Stimulated activated CD8-positive, alpha-beta memory T cell treated with anti-CD3 and anti-CD28 coated beads, Interleukin-15, amount 100 ng/mL, for 1 hour (primary cell): ENCODE measurements at regions not wholly inside any gene's neighbourhood (a gene's known extent, or its start where the extent isn't known, plus 50 kb on each side); places are given as distances from the start of the nearest gene placed in this dataset.

Experiments
- DNase-seq: peaks from one replicate; pipeline ENCODE4 v3.0.0-alpha.2; 2020; ENCODE audit warnings: low read depth

DNA sequence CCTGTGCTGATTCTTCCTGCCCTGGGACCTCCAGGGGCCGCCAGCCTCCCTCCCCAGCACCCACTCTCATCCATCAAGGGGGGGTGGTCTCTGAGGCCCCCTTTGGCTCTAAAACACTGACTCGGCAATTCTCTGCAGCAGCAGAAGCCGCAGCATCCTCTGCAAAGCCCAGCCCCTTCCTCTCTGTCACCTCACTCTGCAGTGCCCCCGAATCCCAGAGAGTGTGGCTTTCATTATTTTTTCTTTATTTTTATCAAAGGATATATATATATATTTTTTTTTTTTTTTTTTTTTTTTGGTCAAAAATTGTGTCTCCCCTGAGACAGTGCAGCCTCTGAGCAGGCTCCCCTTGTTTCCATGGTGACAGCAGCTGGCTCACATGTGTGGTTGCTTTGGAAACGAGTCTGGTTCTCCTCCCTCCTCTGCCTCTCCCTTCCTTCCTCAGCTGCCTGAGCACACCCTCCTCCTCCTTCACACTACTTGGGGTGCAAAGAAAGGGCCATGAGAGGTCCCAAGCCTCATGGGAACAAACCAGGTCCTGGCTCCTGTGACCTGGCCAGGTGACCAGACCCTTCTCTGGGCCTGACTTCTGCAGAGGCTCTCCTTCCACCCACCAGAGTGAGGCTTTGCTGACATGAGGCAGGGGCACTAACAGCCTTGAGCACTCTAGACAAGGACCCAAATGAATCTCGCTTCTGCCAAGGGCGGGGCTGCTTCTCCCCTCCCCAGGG lies 100.5 kb downstream of the LRRC74A start:
- DNase-seq, result peak; percentile 30

DNA sequence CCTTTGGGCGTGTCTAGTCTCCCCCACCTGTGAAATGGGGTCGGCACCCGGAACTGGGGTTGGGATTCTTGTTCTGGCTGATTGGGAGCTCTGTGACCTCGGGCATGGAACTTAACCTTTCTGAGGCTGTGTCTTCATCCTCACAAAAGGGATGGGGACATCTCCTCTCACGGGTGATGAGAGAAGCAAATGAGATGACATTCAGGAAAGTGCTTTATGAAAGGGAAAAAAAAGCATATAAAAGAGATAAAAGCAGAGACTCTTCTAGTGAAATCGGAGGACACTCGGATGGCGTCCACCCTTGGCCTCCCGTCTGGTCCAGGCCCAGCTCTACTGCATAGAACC lies 98.9 kb downstream of the LRRC74A start:
- no peak for DNase-seq

DNA sequence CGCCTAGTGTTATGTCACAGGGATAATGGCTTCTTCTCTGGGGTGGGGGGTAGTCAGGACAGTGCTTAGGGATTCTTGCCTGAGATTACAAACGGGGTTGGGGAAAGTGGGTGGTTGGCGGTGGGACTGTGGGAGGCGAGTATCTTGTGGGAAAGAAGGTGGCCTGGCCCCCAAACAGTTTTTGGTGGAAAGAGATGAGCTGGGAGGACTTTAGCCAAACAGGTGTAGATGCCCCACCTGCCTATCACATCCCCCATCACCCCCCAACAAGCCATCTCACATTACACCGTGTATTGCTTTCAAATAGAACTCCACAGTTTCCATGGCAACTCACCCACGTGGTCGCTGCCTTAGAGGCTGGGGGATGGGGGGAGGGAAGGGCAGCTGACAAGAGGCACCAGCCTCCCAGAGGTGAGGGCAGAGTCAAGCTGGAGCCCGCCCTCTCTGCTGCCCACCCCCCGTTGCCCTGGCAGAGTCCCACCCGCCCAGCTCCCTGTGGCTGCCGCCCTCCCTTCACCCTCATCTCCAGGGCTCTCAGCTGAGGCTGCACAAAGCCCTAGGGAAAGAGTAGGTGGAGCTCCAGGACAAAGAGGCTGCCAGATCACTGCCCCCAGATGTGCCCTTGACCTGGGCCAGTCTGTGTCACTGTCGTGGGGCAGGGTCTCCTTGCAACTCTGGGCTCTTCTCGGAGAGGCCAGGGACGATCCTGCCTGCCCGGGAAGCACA lies 98.3 kb downstream of the LRRC74A start:
- no peak for DNase-seq

DNA sequence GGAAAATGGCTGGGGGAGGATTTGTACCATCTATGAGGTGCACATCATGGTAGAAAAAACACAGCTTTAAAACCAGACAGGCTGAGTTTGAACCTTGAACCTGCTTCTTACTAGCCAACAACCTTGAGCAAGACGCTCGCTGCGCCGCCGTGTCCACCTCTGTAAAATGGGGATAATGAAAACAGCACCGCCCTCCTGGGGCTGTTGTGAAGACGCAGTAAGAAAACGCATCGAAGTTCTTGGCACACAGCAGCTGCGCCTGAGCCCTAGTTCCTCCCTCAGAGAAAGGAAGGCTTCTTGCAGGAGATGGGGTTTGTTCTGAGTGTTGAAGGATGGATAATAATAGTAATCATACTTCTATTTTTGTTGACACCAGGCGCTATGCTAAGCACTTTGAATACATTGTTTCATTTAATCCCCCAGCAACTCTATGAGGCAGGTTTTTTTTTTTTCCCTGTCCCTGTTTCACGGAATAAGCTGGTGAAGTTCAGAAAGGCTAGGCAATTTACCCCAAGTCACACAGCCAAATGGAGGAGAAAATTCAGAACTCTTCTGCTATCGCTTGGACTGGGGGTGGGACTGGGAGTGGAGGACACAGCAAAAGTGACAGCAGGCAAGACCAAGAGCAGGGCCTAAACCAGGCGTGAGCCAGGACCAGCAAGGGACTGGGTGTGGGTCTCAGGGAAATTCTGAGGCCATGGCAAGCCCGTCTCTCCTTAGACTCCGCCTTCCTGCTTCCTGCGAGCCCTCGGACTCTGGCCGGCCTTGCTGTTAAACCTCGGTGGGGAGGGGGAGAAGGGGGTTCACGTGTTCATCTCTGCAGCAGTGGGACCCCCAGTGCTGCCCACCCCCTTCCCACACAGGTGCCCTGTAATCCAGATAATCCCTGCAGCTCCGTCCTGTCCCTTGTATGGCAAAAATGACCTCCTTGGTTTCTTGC lies 97.5 kb downstream of the LRRC74A start:
- DNase-seq, result no peak

DNA sequence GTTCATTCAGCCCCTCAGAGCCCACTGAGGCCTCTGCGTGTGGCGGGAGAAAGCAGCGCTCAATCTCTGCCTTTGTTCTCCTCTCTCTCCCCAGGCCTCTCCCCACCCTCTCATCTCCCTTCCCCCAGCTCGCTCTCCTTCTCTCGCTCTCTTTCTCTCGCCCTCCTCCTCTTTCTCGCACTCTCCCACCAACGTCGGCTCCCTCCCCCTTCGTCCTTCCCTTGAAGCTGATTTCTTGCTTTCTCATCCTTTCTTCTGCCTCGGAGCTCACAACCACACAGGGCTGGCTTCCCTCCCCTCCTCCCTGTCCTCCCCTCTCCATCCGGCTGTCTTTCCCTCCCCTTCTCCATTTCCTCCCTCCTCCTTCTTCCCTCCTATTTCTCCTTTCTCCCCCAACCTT lies 96.4 kb downstream of the LRRC74A start:
- no peak for DNase-seq

DNA sequence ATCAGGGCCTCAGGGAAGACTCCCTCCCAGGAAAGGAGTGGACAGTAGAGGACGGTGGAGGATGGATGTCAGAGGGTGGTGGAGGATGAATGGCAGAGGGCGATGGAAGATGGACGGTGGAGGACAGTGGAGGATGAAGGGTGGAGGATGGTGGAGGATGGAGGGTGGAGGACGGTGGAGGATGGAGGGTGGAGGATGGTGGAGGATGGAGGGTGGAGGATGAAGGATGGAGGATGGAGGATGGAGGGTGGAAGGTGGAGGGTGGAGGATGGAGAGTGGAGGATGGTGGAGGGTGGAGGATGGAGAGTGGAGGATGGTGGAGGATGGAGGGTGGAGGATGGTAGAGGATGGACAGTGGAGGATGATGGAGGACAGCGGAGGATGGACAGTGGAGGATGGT lies 95.9 kb downstream of the LRRC74A start:
- DNase-seq, result no peak

DNA sequence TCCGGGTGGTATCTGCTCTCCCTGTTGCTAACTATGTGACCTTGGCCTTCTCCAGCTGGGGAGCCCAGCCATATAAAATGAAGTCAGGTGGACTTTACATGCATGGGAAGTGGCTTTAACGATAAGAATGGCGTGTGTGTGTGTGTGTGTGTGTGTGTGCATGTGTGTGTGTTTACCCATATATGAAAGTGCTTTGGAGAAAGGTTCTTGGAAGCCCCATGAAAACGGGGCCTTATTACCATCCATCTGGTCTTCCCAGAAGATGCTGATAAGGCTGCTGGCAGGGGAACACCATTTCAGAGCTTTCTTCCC lies 94.8 kb downstream of the LRRC74A start:
- DNase-seq, result no peak

DNA sequence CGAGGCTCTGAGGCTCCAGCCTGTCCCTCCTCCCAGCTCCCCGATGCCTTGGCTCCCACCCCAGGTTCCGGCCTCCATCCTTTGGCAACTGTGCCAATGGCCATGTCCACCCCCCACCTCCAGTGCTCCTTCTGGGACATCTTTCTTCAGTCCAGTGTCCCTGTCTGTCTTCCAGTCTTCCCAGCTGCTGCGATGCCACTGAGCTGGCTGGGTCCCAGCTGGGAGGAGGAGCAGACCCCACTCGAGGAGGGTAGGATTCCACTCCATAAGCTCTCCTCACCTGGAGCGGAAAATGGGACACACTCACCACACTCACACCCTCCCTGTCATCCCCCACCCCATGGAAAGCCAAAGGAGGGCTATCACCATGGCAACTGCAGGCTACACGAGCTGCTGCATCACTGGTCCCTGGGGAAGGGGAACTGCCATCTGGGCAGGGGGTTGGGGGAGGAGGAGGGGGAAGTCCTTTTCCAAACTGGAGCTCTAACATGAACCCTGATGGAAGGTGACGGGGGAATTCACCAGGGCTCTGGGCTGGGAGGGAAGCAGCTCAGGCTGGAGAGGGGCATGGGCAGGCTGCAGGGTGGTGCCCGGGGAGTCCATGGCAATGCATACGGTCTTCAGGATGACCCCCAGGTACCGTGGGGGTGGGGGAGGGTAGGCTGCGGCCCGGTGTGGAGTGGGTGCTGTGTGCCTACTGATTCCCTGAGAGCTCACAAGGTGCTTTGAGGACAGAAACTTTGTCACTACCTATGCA lies 94.3 kb downstream of the LRRC74A start:
- no peak for DNase-seq

DNA sequence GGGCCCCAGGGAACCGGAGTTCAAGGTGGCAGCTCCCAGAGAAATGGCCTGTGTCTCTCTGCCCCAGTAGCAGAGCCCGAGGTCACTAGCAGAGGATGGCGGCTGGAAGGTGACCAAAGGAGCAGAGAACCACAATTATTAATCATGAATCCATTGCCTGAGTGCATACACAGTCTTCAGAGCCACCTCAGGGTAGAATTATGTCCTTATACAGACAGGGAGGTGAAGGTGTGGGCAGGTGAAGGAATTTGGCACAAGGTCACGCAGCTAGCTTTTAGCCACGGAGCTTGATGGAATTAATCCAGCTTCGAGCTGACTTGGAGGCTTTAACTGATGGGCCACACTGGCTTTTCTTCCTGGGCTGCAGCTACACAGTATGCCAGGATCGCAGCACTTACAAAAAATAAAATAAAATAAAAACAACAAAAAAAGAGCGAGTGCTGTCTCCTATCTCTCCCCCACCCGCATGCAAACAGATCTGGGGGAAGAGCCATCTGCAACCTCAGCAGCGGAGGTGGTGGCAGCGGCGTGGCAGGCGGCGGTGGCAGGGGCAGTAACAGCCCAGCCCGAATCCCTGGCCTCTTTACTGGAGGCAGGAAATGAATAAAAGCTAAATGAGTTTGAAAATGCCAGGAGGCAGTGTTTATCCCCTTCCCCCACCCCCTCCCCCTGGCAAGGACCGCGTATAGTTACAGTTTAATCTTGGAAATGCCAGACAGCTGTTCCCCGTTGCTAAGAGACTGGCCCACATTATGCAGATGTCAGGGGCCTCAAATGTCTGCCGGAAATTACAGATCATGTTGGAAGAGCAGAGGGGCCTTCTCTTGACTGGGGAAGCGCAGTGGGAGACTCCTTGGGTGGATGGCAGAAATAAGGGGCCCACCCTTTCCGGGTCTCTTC lies 93.5 kb downstream of the LRRC74A start:
- DNase-seq, result no peak
